Gastrocnemius medialis (tissue), 4 donors: ENCODE measurements at regions not wholly inside any gene's neighbourhood (a gene's known extent, or its start where the extent isn't known, plus 50 kb on each side); places are given as distances from the start of the nearest gene placed in this dataset.

Experiments used
- ATAC-seq, 2 donors: fragments of 150-250 bp; one replicate each; pipeline ENCODE4 v1.9.1; 2016
- DNase-seq, 2 donors: peaks; one replicate each; pipeline ENCODE4 v3.0.0-alpha.2; 2019
- H3K27ac ChIP-seq, 4 donors: fragments of 200-600 bp; sonication (generic); 1 replicate in 1 of 4; 2 replicates in 3 of 4; pipeline ENCODE4 v1.5.1; 2016 to 2018; ENCODE audit warnings: mild to moderate bottlenecking in 2 of 4, moderate library complexity in 1 of 4
- H3K27me3 ChIP-seq, 3 donors: fragments of 200-600 bp; sonication (generic) in 2 of 3; 1 replicate in 1 of 3; 2 replicates in 2 of 3; pipeline versions ENCODE4 v1.5.1 to v1.6.0; 2016 to 2019; ENCODE audit warnings: mild to moderate bottlenecking in 1 of 3, moderate library complexity in 1 of 3
- H3K36me3 ChIP-seq, 2 donors: fragments of 200-600 bp; sonication (generic) in 1 of 2; one replicate each; pipeline ENCODE4 v1.5.1; 2017 to 2018
- H3K4me1 ChIP-seq, 2 donors: fragments of 200-600 bp; sonication (generic) in 1 of 2; one replicate each; pipeline ENCODE4 v1.5.1; 2016 to 2017; ENCODE audit warnings: mild to moderate bottlenecking in 2 of 2
- H3K4me3 ChIP-seq, 4 donors: fragments of 200-600 bp; sonication (generic) in 3 of 4; 1 replicate in 1 of 4; 2 replicates in 3 of 4; pipeline ENCODE4 v1.5.1; 2016 to 2019; ENCODE audit warnings: mild to moderate bottlenecking in 2 of 4
- H3K9me3 ChIP-seq, 3 donors: fragments of 200-600 bp; sonication (generic) in 2 of 3; 1 replicate in 1 of 3; 2 replicates in 2 of 3; pipeline ENCODE4 v1.5.1; 2016 to 2019
- CTCF ChIP-seq, 5 experiments: fragments of 450-650 bp in 3 of 5; fragments of 200-600 bp in 2 of 5; sonication (generic) in 2 of 5; IDR thresholded peaks in 4 of 5; conservative IDR thresholded peaks in 1 of 5; 1 replicate in 4 of 5; 2 replicates in 1 of 5; pipeline ENCODE4 v1.5.1; 2016 to 2019; ENCODE audit warnings: antibody characterized with exemption in 5 of 5, mild to moderate bottlenecking in 3 of 5, moderate library complexity in 3 of 5
- POLR2A ChIP-seq, 2 donors: fragments of 450-650 bp; IDR thresholded peaks; one replicate each; pipeline ENCODE4 v1.6.1; 2017; ENCODE audit warnings: antibody characterized with exemption in 2 of 2, mild to moderate bottlenecking in 2 of 2, moderate library complexity in 2 of 2
- in situ Hi-C, 4 donors: fragments of 200-750 bp; cut with MboI; loops; one replicate each; pipeline versions ENCODE4 v1.15.0 to v1.8.0; 2017; ENCODE audit warnings: low sequenced_read_pairs in 4 of 4
- intact Hi-C: fragments of 100-400 bp; cut with DNase I; formaldehyde crosslinking; loops from one replicate; pipeline ENCODE4 v1.15.1; 2023; ENCODE audit warnings: low total_unique reads

- no peaks in the 10 kb centered on the region for H3K4me1 ChIP-seq
- H3K27me3 ChIP-seq: no peaks in the 10 kb centered on the region
- TF ChIP-seq CTCF (IDR thresholded peaks at IDR 0.05 in 4 of 5, conservative IDR thresholded peaks at IDR 0.05 in 1 of 5) (no peak), POLR2A (IDR thresholded peaks at IDR 0.05) (no peak)
- DNase-seq: no peak
- H3K36me3 ChIP-seq: no peaks in the 10 kb centered on the region
- intact Hi-C loops: no loop called here
- ATAC-seq: no peak
- no peaks in the 10 kb centered on the region for H3K9me3 ChIP-seq
- no peak overlapping the region for H3K27ac ChIP-seq
- no peak overlapping the region for H3K4me3 ChIP-seq
- in situ Hi-C loops: no loop called here
Measured at GRCh38 chr15:100781961-100782530, 97.6 kb upstream of the ALDH1A3 start.

GRCh38 chr15:100783291-100783690 lies 96.3 kb upstream of the ALDH1A3 start:
- in situ Hi-C loops (no loop called here), intact Hi-C loops (no loop called here)
- no peak for DNase-seq
- TF ChIP-seq POLR2A (IDR thresholded peaks at IDR 0.05) (no peak), CTCF (IDR thresholded peaks at IDR 0.05 in 4 of 5, conservative IDR thresholded peaks at IDR 0.05 in 1 of 5) (no peak)
- H3K9me3 ChIP-seq: no peaks in the 10 kb centered on the region
- H3K4me3 ChIP-seq: no peak overlapping the region
- no peaks in the 10 kb centered on the region for H3K27me3 ChIP-seq
- no peaks in the 10 kb centered on the region for H3K36me3 ChIP-seq
- no peaks in the 10 kb centered on the region for H3K4me1 ChIP-seq
- ATAC-seq: no peak
- no peak overlapping the region for H3K27ac ChIP-seq

- ATAC-seq: no peak
- Histone ChIP-seq H3K9me3 (no peaks in the 10 kb centered on the region), H3K36me3 (no peaks in the 10 kb centered on the region), H3K4me3 (no peak overlapping the region), H3K27ac (no peak overlapping the region), H3K27me3 (no peaks in the 10 kb centered on the region), H3K4me1 (no peaks in the 10 kb centered on the region)
- in situ Hi-C loops (no loop called here), intact Hi-C loops (no loop called here)
- no peak for DNase-seq
- TF ChIP-seq CTCF (IDR thresholded peaks at IDR 0.05 in 4 of 5, conservative IDR thresholded peaks at IDR 0.05 in 1 of 5): no peak
- no peak for TF ChIP-seq POLR2A (IDR thresholded peaks at IDR 0.05)
Measured at GRCh38 chr15:100783760-100784492, 95.7 kb upstream of the ALDH1A3 start.

GRCh38 chr15:100784493-100785180 lies 95.0 kb upstream of the ALDH1A3 start:
- no peaks in the 10 kb centered on the region for H3K4me1 ChIP-seq
- intact Hi-C loops: no loop called here
- H3K36me3 ChIP-seq: no peaks in the 10 kb centered on the region
- ATAC-seq: no peak
- TF ChIP-seq POLR2A (IDR thresholded peaks at IDR 0.05) (no peak), CTCF (IDR thresholded peaks at IDR 0.05 in 4 of 5, conservative IDR thresholded peaks at IDR 0.05 in 1 of 5) (no peak)
- H3K27ac ChIP-seq: no peak overlapping the region
- in situ Hi-C loops: no loop called here
- no peak overlapping the region for H3K4me3 ChIP-seq
- H3K9me3 ChIP-seq: no peaks in the 10 kb centered on the region
- no peaks in the 10 kb centered on the region for H3K27me3 ChIP-seq
- no peak for DNase-seq
